ENCODE measurements at regions not wholly inside any gene's neighbourhood (a gene's known extent, or its start where the extent isn't known, plus 50 kb on each side); places are given as distances from the start of the nearest gene placed in this dataset.
"Not testable (repeated sequence)": the region's sequence is repeated elsewhere in the genome, so short reads cannot be mapped to it uniquely, and the experiment has no call there.

- no peaks in the 10 kb centered on the region for H3K9me3 ChIP-seq (ENCODE audit: control insufficient read depth, low read length)
- H3K4me3 ChIP-seq (ENCODE audit: insufficient read depth, low read depth, low read length, poor library complexity, severe bottlenecking) = no peak overlapping the region
- no peaks in the 10 kb centered on the region for H3K27me3 ChIP-seq (replicated peaks; ENCODE audit: control insufficient read depth, insufficient read depth, low read length, poor library complexity, severe bottlenecking)
- no peaks in the 10 kb centered on the region for H3K36me3 ChIP-seq (ENCODE audit: control insufficient read depth, insufficient read depth, low read length)
- H3K4me1 ChIP-seq (ENCODE audit: control insufficient read depth, insufficient read depth, low read length, poor library complexity, severe bottlenecking) = no peaks in the 10 kb centered on the region
- no peak overlapping the region for H3K27ac ChIP-seq (ENCODE audit: insufficient read depth, low read length, poor library complexity, severe bottlenecking)
- DNase-seq = no peak
Measured at GRCh38 chr12:97645726-97646125, 183.1 kb downstream of the RMST start.

- Histone ChIP-seq H3K27ac (ENCODE audit: insufficient read depth, low read length, poor library complexity, severe bottlenecking) (no peak overlapping the region), H3K4me3 (ENCODE audit: insufficient read depth, low read depth, low read length, poor library complexity, severe bottlenecking) (no peak overlapping the region), H3K27me3 (replicated peaks; ENCODE audit: control insufficient read depth, insufficient read depth, low read length, poor library complexity, severe bottlenecking) (no peaks in the 10 kb centered on the region), H3K9me3 (ENCODE audit: control insufficient read depth, low read length) (no peaks in the 10 kb centered on the region), H3K4me1 (ENCODE audit: control insufficient read depth, insufficient read depth, low read length, poor library complexity, severe bottlenecking) (no peaks in the 10 kb centered on the region), H3K36me3 (ENCODE audit: control insufficient read depth, insufficient read depth, low read length) (no peaks in the 10 kb centered on the region)
- no peak for DNase-seq
Measured at GRCh38 chr12:97647142-97647541, 184.5 kb downstream of the RMST start.

- Histone ChIP-seq H3K36me3 (ENCODE audit: control insufficient read depth, insufficient read depth, low read length) (no peaks in the 10 kb centered on the region), H3K27me3 (replicated peaks; ENCODE audit: control insufficient read depth, insufficient read depth, low read length, poor library complexity, severe bottlenecking) (no peaks in the 10 kb centered on the region), H3K27ac (ENCODE audit: insufficient read depth, low read length, poor library complexity, severe bottlenecking) (no peak overlapping the region), H3K4me3 (ENCODE audit: insufficient read depth, low read depth, low read length, poor library complexity, severe bottlenecking) (no peak overlapping the region), H3K4me1 (ENCODE audit: control insufficient read depth, insufficient read depth, low read length, poor library complexity, severe bottlenecking) (no peaks in the 10 kb centered on the region), H3K9me3 (ENCODE audit: control insufficient read depth, low read length) (no peaks in the 10 kb centered on the region)
- DNase-seq = no peak
Measured at GRCh38 chr12:97650242-97650641, 187.6 kb downstream of the RMST start.

GRCh38 chr12:97656548-97656947 lies 193.9 kb downstream of the RMST start:
- not testable (repeated sequence) for H3K4me3 ChIP-seq (ENCODE audit: insufficient read depth, low read depth, low read length, poor library complexity, severe bottlenecking); DNase-seq; H3K4me1 ChIP-seq (ENCODE audit: control insufficient read depth, insufficient read depth, low read length, poor library complexity, severe bottlenecking); H3K9me3 ChIP-seq (ENCODE audit: control insufficient read depth, low read length); H3K27me3 ChIP-seq (replicated peaks; ENCODE audit: control insufficient read depth, insufficient read depth, low read length, poor library complexity, severe bottlenecking); H3K36me3 ChIP-seq (ENCODE audit: control insufficient read depth, insufficient read depth, low read length); H3K27ac ChIP-seq (ENCODE audit: insufficient read depth, low read length, poor library complexity, severe bottlenecking)

GRCh38 chr12:97659117-97659880 lies 196.7 kb downstream of the RMST start:
- Histone ChIP-seq H3K9me3 (ENCODE audit: control insufficient read depth, low read length) (no peaks in the 10 kb centered on the region), H3K4me1 (ENCODE audit: control insufficient read depth, insufficient read depth, low read length, poor library complexity, severe bottlenecking) (no peaks in the 10 kb centered on the region), H3K27me3 (replicated peaks; ENCODE audit: control insufficient read depth, insufficient read depth, low read length, poor library complexity, severe bottlenecking) (no peaks in the 10 kb centered on the region), H3K36me3 (ENCODE audit: control insufficient read depth, insufficient read depth, low read length) (no peaks in the 10 kb centered on the region), H3K4me3 (ENCODE audit: insufficient read depth, low read depth, low read length, poor library complexity, severe bottlenecking) (no peak overlapping the region), H3K27ac (ENCODE audit: insufficient read depth, low read length, poor library complexity, severe bottlenecking) (no peak overlapping the region)
- DNase-seq = no peak

DNA sequence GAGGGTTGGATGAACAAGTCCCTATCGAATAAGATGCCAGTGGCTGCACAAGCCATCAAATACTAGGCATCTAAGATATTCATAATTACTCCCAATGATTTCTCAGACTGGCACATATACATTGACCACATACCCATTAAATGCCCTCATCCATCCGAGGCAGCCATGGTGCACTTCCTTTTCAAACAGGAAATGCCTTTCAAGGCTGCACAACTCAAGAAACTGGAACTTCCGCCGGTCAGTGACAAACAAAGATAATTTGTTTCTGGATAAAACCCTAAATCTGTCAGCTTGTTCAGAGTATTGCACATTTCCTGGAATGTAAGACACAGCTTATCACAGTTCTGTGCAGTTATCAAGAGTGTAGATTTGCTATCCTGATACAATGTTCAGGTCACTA lies 203.7 kb downstream of the RMST start:
- no peaks in the 10 kb centered on the region for H3K9me3 ChIP-seq (ENCODE audit: control insufficient read depth, low read length)
- no peak overlapping the region for H3K4me3 ChIP-seq (ENCODE audit: insufficient read depth, low read depth, low read length, poor library complexity, severe bottlenecking)
- DNase-seq = no peak
- H3K4me1 ChIP-seq (ENCODE audit: control insufficient read depth, insufficient read depth, low read length, poor library complexity, severe bottlenecking) = no peaks in the 10 kb centered on the region
- H3K27ac ChIP-seq (ENCODE audit: insufficient read depth, low read length, poor library complexity, severe bottlenecking) = no peak overlapping the region
- no peaks in the 10 kb centered on the region for H3K36me3 ChIP-seq (ENCODE audit: control insufficient read depth, insufficient read depth, low read length)
- H3K27me3 ChIP-seq (replicated peaks; ENCODE audit: control insufficient read depth, insufficient read depth, low read length, poor library complexity, severe bottlenecking) = no peaks in the 10 kb centered on the region

DNA sequence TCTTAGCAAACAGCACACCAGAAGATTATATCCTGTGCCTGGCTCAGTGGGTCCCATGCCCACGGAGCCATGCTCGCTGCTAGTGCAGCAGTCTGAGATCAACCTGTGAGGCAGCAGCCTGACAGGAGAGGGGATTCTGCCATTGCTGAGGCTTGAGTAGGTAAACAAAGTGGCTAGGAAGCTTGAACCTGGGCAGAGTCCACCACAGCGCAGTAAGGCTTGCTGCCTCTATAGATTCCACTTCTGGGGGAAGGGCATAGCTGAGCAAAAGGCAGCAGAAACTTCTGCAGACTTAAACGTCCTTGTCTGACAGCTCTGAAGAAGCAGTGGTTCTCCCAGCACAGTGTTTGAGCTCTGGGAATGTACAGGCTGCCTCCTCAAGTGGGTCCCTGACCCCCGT lies 210.3 kb downstream of the RMST start:
- H3K27ac ChIP-seq (ENCODE audit: insufficient read depth, low read length, poor library complexity, severe bottlenecking) = no peak overlapping the region
- H3K27me3 ChIP-seq (replicated peaks; ENCODE audit: control insufficient read depth, insufficient read depth, low read length, poor library complexity, severe bottlenecking) = no peaks in the 10 kb centered on the region
- H3K4me3 ChIP-seq (ENCODE audit: insufficient read depth, low read depth, low read length, poor library complexity, severe bottlenecking) = no peak overlapping the region
- H3K36me3 ChIP-seq (ENCODE audit: control insufficient read depth, insufficient read depth, low read length) = no peaks in the 10 kb centered on the region
- DNase-seq = no peak
- no peaks in the 10 kb centered on the region for H3K4me1 ChIP-seq (ENCODE audit: control insufficient read depth, insufficient read depth, low read length, poor library complexity, severe bottlenecking)
- no peaks in the 10 kb centered on the region for H3K9me3 ChIP-seq (ENCODE audit: control insufficient read depth, low read length)

GRCh38 chr12:97680751-97681150 lies 218.1 kb downstream of the RMST start:
- Histone ChIP-seq H3K4me3 (ENCODE audit: insufficient read depth, low read depth, low read length, poor library complexity, severe bottlenecking) (no peak overlapping the region), H3K36me3 (ENCODE audit: control insufficient read depth, insufficient read depth, low read length) (no peaks in the 10 kb centered on the region), H3K27me3 (replicated peaks; ENCODE audit: control insufficient read depth, insufficient read depth, low read length, poor library complexity, severe bottlenecking) (no peaks in the 10 kb centered on the region), H3K9me3 (ENCODE audit: control insufficient read depth, low read length) (no peaks in the 10 kb centered on the region), H3K27ac (ENCODE audit: insufficient read depth, low read length, poor library complexity, severe bottlenecking) (no peak overlapping the region), H3K4me1 (ENCODE audit: control insufficient read depth, insufficient read depth, low read length, poor library complexity, severe bottlenecking) (no peaks in the 10 kb centered on the region)
- DNase-seq = no peak

DNA sequence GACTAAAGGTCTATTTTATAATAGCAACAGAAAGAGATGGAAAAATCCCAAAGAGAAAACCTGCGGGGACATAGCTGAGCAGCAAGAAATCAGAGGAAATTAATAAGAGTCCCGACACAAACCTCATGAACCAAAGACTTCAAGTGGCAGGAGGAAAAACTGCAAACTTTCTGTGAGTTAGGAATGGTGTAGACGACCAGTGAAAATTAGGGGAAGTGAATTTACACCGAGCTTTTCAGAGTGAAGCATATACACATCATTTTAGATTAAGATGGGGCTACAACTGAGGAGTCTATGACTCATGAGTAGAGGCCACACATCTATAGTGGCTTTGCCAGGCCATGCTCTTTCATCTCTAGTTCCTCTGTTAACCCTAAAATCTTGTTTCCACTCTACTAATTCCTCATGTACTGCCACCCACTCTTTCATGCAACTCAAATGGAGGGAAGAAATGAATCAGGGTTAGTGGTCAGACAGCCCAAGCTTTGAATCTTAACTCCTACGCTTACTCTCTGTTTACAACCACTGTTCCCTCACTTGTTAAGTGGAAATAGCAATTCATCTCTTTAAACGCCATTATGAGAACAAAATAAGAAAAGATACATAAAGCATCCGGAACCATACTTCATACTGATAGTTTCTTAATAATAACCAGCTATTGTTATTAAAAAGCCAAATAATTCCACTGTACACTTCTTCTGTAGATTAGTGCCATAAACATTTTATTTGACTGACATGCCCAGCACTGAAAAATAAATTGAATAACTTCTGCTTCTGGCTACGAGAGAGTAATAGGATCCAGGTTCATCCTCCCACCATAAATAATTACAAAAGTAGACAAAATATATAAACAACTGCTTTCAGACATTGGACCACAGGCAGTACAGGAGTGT lies 219.3 kb downstream of the RMST start:
- Histone ChIP-seq H3K4me3 (ENCODE audit: insufficient read depth, low read depth, low read length, poor library complexity, severe bottlenecking) (no peak overlapping the region), H3K9me3 (ENCODE audit: control insufficient read depth, low read length) (no peaks in the 10 kb centered on the region), H3K4me1 (ENCODE audit: control insufficient read depth, insufficient read depth, low read length, poor library complexity, severe bottlenecking) (no peaks in the 10 kb centered on the region), H3K27ac (ENCODE audit: insufficient read depth, low read length, poor library complexity, severe bottlenecking) (no peak overlapping the region), H3K27me3 (replicated peaks; ENCODE audit: control insufficient read depth, insufficient read depth, low read length, poor library complexity, severe bottlenecking) (no peaks in the 10 kb centered on the region), H3K36me3 (ENCODE audit: control insufficient read depth, insufficient read depth, low read length) (no peaks in the 10 kb centered on the region)
- DNase-seq = no peak

DNA sequence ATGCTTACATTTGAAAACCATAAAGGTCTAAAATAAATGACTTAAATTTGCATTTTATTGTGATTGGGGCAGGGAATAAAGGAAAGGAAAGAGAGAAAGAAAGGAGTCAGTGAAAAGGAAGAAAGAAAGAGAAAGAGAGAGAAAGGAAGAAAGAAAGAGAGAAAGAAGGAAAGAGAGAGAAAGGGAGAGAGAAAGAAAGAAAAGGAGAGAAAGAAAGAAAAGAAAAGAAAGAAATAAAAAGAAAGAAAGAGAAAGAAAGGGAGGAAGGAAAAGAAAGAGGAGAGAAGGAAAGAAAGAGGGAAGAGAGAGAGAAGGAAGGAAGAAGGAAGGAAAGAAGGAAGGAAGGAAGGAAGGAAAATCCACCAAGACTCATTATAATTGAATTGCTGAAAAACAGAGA lies 222.8 kb downstream of the RMST start:
- Histone ChIP-seq H3K36me3 (ENCODE audit: control insufficient read depth, insufficient read depth, low read length) (no peaks in the 10 kb centered on the region), H3K9me3 (ENCODE audit: control insufficient read depth, low read length) (no peaks in the 10 kb centered on the region), H3K27me3 (replicated peaks; ENCODE audit: control insufficient read depth, insufficient read depth, low read length, poor library complexity, severe bottlenecking) (no peaks in the 10 kb centered on the region), H3K4me3 (ENCODE audit: insufficient read depth, low read depth, low read length, poor library complexity, severe bottlenecking) (no peak overlapping the region), H3K27ac (ENCODE audit: insufficient read depth, low read length, poor library complexity, severe bottlenecking) (no peak overlapping the region), H3K4me1 (ENCODE audit: control insufficient read depth, insufficient read depth, low read length, poor library complexity, severe bottlenecking) (no peaks in the 10 kb centered on the region)
- no peak for DNase-seq

Measured in effector memory CD4-positive, alpha-beta T cell (primary cell).